Nephron progenitor cell (in vitro differentiated cells): ENCODE measurements at regions not wholly inside any gene's neighbourhood (a gene's known extent, or its start where the extent isn't known, plus 50 kb on each side); places are given as distances from the start of the nearest gene placed in this dataset.

Experiments
- DNase-seq: peaks from one replicate; pipeline ENCODE4 v3.0.0; 2021
- H3K27ac Mint-ChIP-seq: 2 replicates; pipeline ENCODE4 v1.8.0; 2021; ENCODE audit warnings: mild to moderate bottlenecking, moderate library complexity, mixed read lengths
- H3K27me3 Mint-ChIP-seq: 2 replicates; pipeline ENCODE4 v1.8.0; 2021; ENCODE audit warnings: mild to moderate bottlenecking, low read depth, mixed read lengths; ENCODE audit not compliant: poor library complexity
- H3K36me3 Mint-ChIP-seq: 2 replicates; pipeline ENCODE4 v1.8.0; 2021; ENCODE audit warnings: low read depth, mixed read lengths
- H3K4me1 Mint-ChIP-seq: 2 replicates; pipeline ENCODE4 v1.8.0; 2021; ENCODE audit warnings: mixed read lengths
- H3K4me3 Mint-ChIP-seq: 2 replicates; pipeline ENCODE4 v1.8.0; 2021; ENCODE audit warnings: mild to moderate bottlenecking, moderate library complexity, mixed read lengths
- H3K9me3 Mint-ChIP-seq: 2 replicates; pipeline ENCODE4 v1.8.0; 2021; ENCODE audit warnings: mild to moderate bottlenecking, moderate library complexity, mixed read lengths
- CTCF ChIP-seq: fragments of 200-600 bp; sonication (generic); IDR thresholded peaks from 2 replicates; pipeline ENCODE4 v1.5.0; 2021; ENCODE audit warnings: antibody characterized with exemption

GRCh38 chr14:76697246-76697905 is 63.9 kb upstream of the VASH1 start:
- H3K4me1 Mint-ChIP-seq, result peaks cover 19% of the 10 kb centered on the region
- peaks cover 16% of the 10 kb centered on the region for H3K27me3 Mint-ChIP-seq
- TF ChIP-seq CTCF, result no peak
- H3K9me3 Mint-ChIP-seq, result peaks cover 4% of the 10 kb centered on the region
- H3K36me3 Mint-ChIP-seq, result no peaks in the 10 kb centered on the region
- DNase-seq, result no peak
- no peak overlapping the region for H3K4me3 Mint-ChIP-seq
- H3K27ac Mint-ChIP-seq, result no peak overlapping the region

- TF ChIP-seq CTCF, result no peak
- no peak overlapping the region for H3K4me3 Mint-ChIP-seq
- no peak for DNase-seq
- H3K27me3 Mint-ChIP-seq, result peaks cover 12% of the 10 kb centered on the region
- H3K27ac Mint-ChIP-seq, result no peak overlapping the region
- peaks cover 19% of the 10 kb centered on the region for H3K4me1 Mint-ChIP-seq
- no peaks in the 10 kb centered on the region for H3K36me3 Mint-ChIP-seq
- H3K9me3 Mint-ChIP-seq, result peaks cover 4% of the 10 kb centered on the region
These were observed 63.1 kb upstream of the VASH1 start for GRCh38 chr14:76698191-76698590.

DNA sequence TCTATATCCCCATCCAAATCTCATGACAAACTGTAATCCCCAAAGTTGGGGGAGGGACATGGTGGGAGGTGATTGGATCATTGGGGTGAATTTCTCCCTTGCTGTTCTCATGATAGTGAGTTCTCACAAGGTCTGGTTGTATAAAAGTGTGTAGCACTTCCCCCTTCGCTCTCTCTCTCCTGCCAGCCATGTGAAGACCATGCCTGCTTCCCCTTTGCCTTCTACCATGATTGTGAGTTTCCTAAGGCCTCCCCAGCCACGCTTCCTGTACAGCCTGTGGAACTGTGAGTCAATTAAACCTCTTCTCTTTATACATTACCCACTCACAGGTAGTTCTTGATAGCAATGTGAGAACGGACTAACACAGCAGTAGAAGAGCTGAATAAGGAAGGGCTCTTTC is 62.6 kb upstream of the VASH1 start:
- TF ChIP-seq CTCF, result no peak
- Mint-ChIP-seq H3K4me3 (no peak overlapping the region), H3K9me3 (peaks cover 4% of the 10 kb centered on the region)

DNA sequence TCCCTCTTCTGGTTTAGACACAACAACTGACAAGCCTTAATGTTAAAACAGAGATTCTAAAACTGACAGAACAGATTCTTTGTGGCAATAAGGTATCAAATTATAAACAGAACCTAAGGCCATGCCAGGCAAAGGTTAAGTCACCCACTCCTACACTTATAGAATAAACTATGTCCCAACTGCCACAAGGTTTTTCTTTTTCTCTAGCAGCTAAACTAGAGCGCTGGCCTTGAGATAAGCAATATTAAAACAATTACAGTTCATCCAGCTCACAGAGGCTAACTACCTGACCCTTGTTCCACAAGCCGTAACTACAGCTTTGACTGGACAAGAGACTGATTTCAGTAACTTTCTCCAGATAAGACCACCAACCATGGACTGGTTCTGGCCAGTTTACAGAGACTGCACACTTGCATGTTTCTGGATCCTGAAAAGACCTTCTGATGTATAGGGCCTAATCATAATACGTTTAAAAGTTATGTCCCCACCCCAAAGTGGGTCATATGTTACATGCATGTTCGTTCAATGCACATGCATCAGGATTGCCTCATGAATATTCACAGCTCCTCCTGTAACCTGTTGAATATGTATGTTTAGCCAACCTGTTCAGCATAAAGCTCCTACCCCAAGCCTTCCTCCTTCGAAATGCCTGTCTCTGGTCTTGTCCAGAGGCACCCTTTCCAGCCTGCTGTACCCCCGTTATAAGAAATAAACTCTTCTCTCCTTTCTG is 61.9 kb upstream of the VASH1 start:
- TF ChIP-seq CTCF, result no peak
- Mint-ChIP-seq H3K27me3 (peaks cover 12% of the 10 kb centered on the region), H3K4me3 (no peak overlapping the region), H3K27ac (no peak overlapping the region), H3K4me1 (peaks cover 19% of the 10 kb centered on the region), H3K9me3 (peaks cover 4% of the 10 kb centered on the region), H3K36me3 (no peaks in the 10 kb centered on the region)
- DNase-seq, result no peak

More for the DNA sequence above, 62.6 kb upstream of the VASH1 start:
- Mint-ChIP-seq H3K27ac (no peak overlapping the region), H3K27me3 (peaks cover 12% of the 10 kb centered on the region), H3K36me3 (no peaks in the 10 kb centered on the region), H3K4me1 (peaks cover 19% of the 10 kb centered on the region)
- DNase-seq, result no peak

GRCh38 chr14:76699939-76700590 is 61.2 kb upstream of the VASH1 start:
- H3K4me3 Mint-ChIP-seq, result no peak overlapping the region
- no peak overlapping the region for H3K27ac Mint-ChIP-seq
- H3K4me1 Mint-ChIP-seq, result peaks cover 19% of the 10 kb centered on the region
- DNase-seq, result no peak
- no peak for TF ChIP-seq CTCF
- H3K36me3 Mint-ChIP-seq, result no peaks in the 10 kb centered on the region
- H3K9me3 Mint-ChIP-seq, result peaks cover 4% of the 10 kb centered on the region
- H3K27me3 Mint-ChIP-seq, result peaks cover 12% of the 10 kb centered on the region
